Testis (tissue), 2 donors: ENCODE measurements at regions not wholly inside any gene's neighbourhood (a gene's known extent, or its start where the extent isn't known, plus 50 kb on each side); places are given as distances from the start of the nearest gene placed in this dataset.
"Not testable (repeated sequence)": the region's sequence is repeated elsewhere in the genome, so short reads cannot be mapped to it uniquely, and the experiment has no call there.

ENCODE experiments used
- DNase-seq: peaks from one replicate; pipeline ENCODE4 v3.0.0-alpha.2; 2019
- H3K27ac ChIP-seq, 2 donors: fragments of 200-600 bp; sonication (generic); one replicate each; pipeline ENCODE4 v1.5.1; 2019
- H3K27me3 ChIP-seq: fragments of 200-600 bp; sonication (generic); one replicate; pipeline ENCODE4 v1.5.1; 2019
- H3K36me3 ChIP-seq: fragments of 200-600 bp; sonication (generic); one replicate; pipeline ENCODE4 v1.5.1; 2017; ENCODE audit warnings: low read depth; ENCODE audit errors: missing control alignments
- H3K4me1 ChIP-seq: fragments of 200-600 bp; sonication (generic); one replicate; pipeline ENCODE4 v1.5.1; 2019
- H3K4me3 ChIP-seq, 2 donors: fragments of 200-600 bp; sonication (generic); one replicate each; pipeline ENCODE4 v1.5.1; 2017 to 2019
- H3K9me3 ChIP-seq: fragments of 200-600 bp; sonication (generic); one replicate; pipeline ENCODE4 v1.5.1; 2017
- WGBS, 2 donors: methylation state at CpG; one replicate each; pipeline ENCODE4 v1.1.5; 2018; 5-methylcytosine and 5-hydroxymethylcytosine counted together
- intact Hi-C: fragments of 100-400 bp; cut with DNase I; formaldehyde crosslinking; loops from one replicate; pipeline ENCODE4 v1.15.1; 2023; ENCODE audit warnings: low total_unique reads
- small RNA-seq, 2 donors: library from RNA; depleted of rRNA; stranded (forward); fragments of <200 nt; gene quantifications; one replicate each; pipeline ENCODE3, GENCODE V24; 2016

GRCh38 chr7:150183602-150184001 lies 139.6 kb upstream of the LRRC61 start:
- DNase-seq, H3K36me3 ChIP-seq, H3K27ac ChIP-seq, H3K4me3 ChIP-seq, H3K9me3 ChIP-seq, H3K4me1 ChIP-seq, intact Hi-C loops, H3K27me3 ChIP-seq: not testable (repeated sequence)
- 93 to 100% methylated on average over 1 of the region's 1 CpG for WGBS, 2 donors

GRCh38 chr7:150189963-150190362 lies 133.2 kb upstream of the LRRC61 start:
- intact Hi-C loops, H3K9me3 ChIP-seq, H3K36me3 ChIP-seq, H3K4me1 ChIP-seq, DNase-seq, H3K4me3 ChIP-seq, H3K27ac ChIP-seq, H3K27me3 ChIP-seq: not testable (repeated sequence)
- 50 to 71% methylated on average over 1 of the region's 1 CpG for whole genome bisulfite sequencing, 2 donors

- WGBS, 2 donors = 66 to 74% methylated on average over 4 of the region's 4 CpGs
- H3K27ac ChIP-seq, intact Hi-C loops, H3K36me3 ChIP-seq, H3K27me3 ChIP-seq, DNase-seq, H3K4me3 ChIP-seq, H3K4me1 ChIP-seq, H3K9me3 ChIP-seq: not testable (repeated sequence)
Observed at GRCh38 chr7:150192541-150192940, 130.6 kb upstream of the LRRC61 start.

- H3K4me1 ChIP-seq, H3K4me3 ChIP-seq, H3K27ac ChIP-seq, H3K9me3 ChIP-seq, intact Hi-C loops, DNase-seq, H3K36me3 ChIP-seq, H3K27me3 ChIP-seq: not testable (repeated sequence)
- WGBS, 2 donors = 76 to 86% methylated on average over 3 of the region's 3 CpGs
Observed at GRCh38 chr7:150193866-150194265, 129.3 kb upstream of the LRRC61 start.

Small RNAs in the stretch of these regions (small RNA-seq; reads per million reads assigned to genes)
- 0 reads per million in 2 donors for gene AC092666.2
